ENCODE measurements at regions not wholly inside any gene's neighbourhood (a gene's known extent, or its start where the extent isn't known, plus 50 kb on each side); places are given as distances from the start of the nearest gene placed in this dataset.

- Histone ChIP-seq H3K4me3 (ENCODE audit: low read depth, low read length, poor library complexity, severe bottlenecking) (no peak overlapping the region), H3K9me3 (ENCODE audit: low read length) (peaks cover 17% of the 10 kb centered on the region; the same call in 1 of the 2 replicates), H3K79me2 (ENCODE audit: insufficient read depth, low read depth, low read length) (no peaks in the 10 kb centered on the region), H2AFZ (ENCODE audit: low read length) (peak overlapping the region; percentile 87; the same call in 1 of the 2 replicates), H3K4me2 (ENCODE audit: low read length) (0 out of 2 replicates have a peak overlapping the region, but pooled peaks have one; percentile 58), H3K36me3 (ENCODE audit: insufficient read depth, low read length) (no peaks in the 10 kb centered on the region), H3K9me2 (ENCODE audit: insufficient read depth, low read length) (no peaks in the 10 kb centered on the region), H4K20me1 (ENCODE audit: insufficient read depth, low read length) (no peaks in the 10 kb centered on the region), H3K4me1 (ENCODE audit: insufficient read depth, low read length, poor library complexity, severe bottlenecking) (peaks cover 21% of the 10 kb centered on the region), H3K27ac (ENCODE audit: low read depth, low read length, poor library complexity, severe bottlenecking) (no peak overlapping the region)
- no peak for DNase-seq (ENCODE audit: low spot score)
- POLR2A ChIA-PET, result interaction anchor here (0.6 to 1.2 kb wide), 3 partner anchors 8 to 39 kb away, joined by 3 to 5 read pairs (median 4); no protein-coding TSS in a partner anchor
- TF ChIP-seq EZH2phosphoT487 (IDR thresholded peaks at IDR 0.05; ENCODE audit: borderline replicate concordance, low read depth, low read length), result no peak
- no peak for TF ChIP-seq CTCF (conservative IDR thresholded peaks at IDR 0.05; ENCODE audit: low read length)
- BruUV-seq (replicated peaks), result no TSS peak
- CTCF ChIA-PET (ENCODE audit: unreplicated experiment), result no interaction called here
- intact Hi-C loops (cut with micrococcal nuclease; ENCODE audit: unreplicated experiment), result loop anchor here (5.0 kb wide), 1 partner anchor 48 kb away; no protein-coding TSS in a partner anchor
Measured at GRCh38 chr7:30224511-30225062, 59.8 kb upstream of the ZNRF2 start.

- no TSS peak for BruUV-seq (replicated peaks)
- Histone ChIP-seq H3K79me2 (ENCODE audit: insufficient read depth, low read depth, low read length) (no peaks in the 10 kb centered on the region), H3K27ac (ENCODE audit: low read depth, low read length, poor library complexity, severe bottlenecking) (peak overlapping the region; percentile 21), H4K20me1 (ENCODE audit: insufficient read depth, low read length) (no peaks in the 10 kb centered on the region), H3K4me3 (ENCODE audit: low read depth, low read length, poor library complexity, severe bottlenecking) (no peak overlapping the region), H3K9me3 (ENCODE audit: low read length) (peaks cover 9% of the 10 kb centered on the region; the same call in 1 of the 2 replicates), H3K4me2 (ENCODE audit: low read length) (peak overlapping the region; percentile 58), H3K36me3 (ENCODE audit: insufficient read depth, low read length) (no peaks in the 10 kb centered on the region), H2AFZ (ENCODE audit: low read length) (peak overlapping the region; percentile 87), H3K4me1 (ENCODE audit: insufficient read depth, low read length, poor library complexity, severe bottlenecking) (peaks cover 21% of the 10 kb centered on the region), H3K9me2 (ENCODE audit: insufficient read depth, low read length) (no peaks in the 10 kb centered on the region)
- POLR2A ChIA-PET, result interaction anchor here (1.0 to 1.5 kb wide), 2 partner anchors 10 to 38 kb away, joined by 3 to 6 read pairs; no protein-coding TSS in a partner anchor
- TF ChIP-seq CTCF (conservative IDR thresholded peaks at IDR 0.05; ENCODE audit: low read length) (no peak), EZH2phosphoT487 (IDR thresholded peaks at IDR 0.05; ENCODE audit: borderline replicate concordance, low read depth, low read length) (no peak)
- CTCF ChIA-PET (ENCODE audit: unreplicated experiment), result interaction anchor here (1.0 kb wide), 2 partner anchors 44 to 52 kb away, joined by 3 read pairs; no protein-coding TSS in a partner anchor
- peak; percentile 67 for DNase-seq (ENCODE audit: low spot score)
- intact Hi-C loops (cut with micrococcal nuclease; ENCODE audit: unreplicated experiment), result loop anchor here (5.0 kb wide), 1 partner anchor 46 kb away; no protein-coding TSS in a partner anchor
Measured at GRCh38 chr7:30225863-30226613, 58.4 kb upstream of the ZNRF2 start.

Measured in OCI-LY7 (cell line).